ENCODE measurements at regions not wholly inside any gene's neighbourhood (a gene's known extent, or its start where the extent isn't known, plus 50 kb on each side); places are given as distances from the start of the nearest gene placed in this dataset.

DNA sequence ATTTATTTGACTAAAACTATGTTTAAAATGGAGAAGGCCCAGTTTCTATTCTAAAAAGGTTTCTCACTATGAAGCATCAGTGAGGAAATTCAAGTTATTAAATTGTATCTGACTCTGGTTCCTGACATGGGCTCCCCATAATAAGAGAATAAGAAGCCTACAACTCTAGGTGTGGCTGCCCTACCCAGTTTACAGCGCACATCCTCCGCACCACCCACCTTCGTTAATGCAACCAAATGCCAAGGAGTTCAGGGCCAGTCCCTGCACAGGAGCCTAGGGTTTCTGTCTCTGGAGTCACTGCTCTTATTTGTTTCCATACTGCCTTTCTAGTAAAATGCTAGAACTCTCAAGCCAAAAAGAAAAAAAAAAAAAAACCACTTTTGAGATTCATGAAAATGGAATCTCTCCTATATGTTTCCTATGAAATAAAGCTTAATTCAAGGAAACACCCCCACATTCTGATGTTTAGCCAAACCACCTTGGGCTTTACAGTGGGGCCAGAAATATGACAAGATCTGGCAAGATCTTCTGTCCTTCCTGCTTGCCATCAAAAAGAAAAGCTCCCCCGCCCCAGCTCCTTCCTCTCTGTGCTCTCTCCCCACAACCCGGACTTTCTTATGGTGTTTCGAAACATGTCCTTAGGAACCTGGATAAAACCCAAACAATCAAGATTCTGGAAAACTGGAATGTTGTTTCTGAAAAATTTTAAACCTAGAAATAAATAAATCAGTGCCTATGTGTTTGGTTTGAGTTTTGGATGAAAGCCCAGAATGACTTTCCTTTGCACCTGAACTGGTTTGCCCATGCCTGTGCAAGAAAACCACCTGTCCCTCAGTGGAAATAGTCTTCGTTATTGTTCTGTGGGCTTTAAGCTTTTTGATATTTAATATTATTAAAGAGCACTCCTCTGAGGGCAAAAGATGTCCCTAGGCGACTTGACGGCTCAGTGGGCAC lies 136.7 kb downstream of the SP3 start:
- TF ChIP-seq CTCF (IDR thresholded peaks at IDR 0.05) (no peak), ZFX (IDR thresholded peaks at IDR 0.05; ENCODE audit: borderline replicate concordance) (no peak)
